ENCODE measurements at regions not wholly inside any gene's neighbourhood (a gene's known extent, or its start where the extent isn't known, plus 50 kb on each side); places are given as distances from the start of the nearest gene placed in this dataset.

DNA sequence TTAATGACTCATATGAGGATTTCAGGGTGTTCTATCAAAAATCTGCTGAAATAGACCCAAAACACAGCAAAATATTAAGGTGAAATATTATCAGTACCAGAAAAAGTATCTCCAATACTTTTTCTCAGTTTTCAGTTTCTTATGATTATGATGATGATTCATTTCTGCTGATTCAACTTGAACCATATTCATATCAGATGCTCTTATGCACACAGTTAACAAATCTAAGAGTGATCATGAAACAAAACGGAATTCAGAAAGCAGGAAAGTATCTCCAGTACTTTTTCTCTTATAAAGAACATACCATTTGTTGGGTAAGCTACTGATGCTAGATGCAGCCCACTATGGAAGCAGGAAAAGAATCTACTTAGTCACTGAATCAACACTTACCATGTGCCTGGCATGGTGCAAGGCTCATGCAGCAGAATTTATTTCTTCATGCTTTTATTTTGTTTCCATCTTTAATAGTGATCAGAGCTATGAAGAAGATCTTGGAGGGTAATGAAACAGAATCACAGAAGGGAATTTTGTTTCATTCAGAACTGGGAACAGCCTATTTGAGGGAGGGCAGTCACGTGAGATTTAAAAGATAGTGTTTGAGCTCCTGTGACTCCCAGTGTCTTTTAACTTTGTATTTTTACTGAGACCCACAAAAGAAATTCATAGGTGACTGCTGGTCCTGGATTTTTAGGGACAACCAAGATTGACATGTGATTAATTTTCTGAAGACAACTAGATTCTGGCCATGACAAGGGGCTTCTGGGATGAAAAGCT, 480.6 kb downstream of the SETD4 start:
- DNase-seq (no peak), ATAC-seq (no peak)
- H3K4me1 Mint-ChIP-seq = peaks cover 0 to 5% (median 0%) of the 10 kb centered on the region in 7 donors
- H3K9me3 Mint-ChIP-seq = peaks cover 0 to 2% (median 0%) of the 10 kb centered on the region in 11 donors
- peaks cover 0 to 4% (median 0%) of the 10 kb centered on the region in 5 donors for H3K36me3 Mint-ChIP-seq
- H3K27ac ChIP-seq (ENCODE audit: low read depth, low read length) = no peak overlapping the region
- no peaks in the 10 kb centered on the region for H3K4me1 ChIP-seq (ENCODE audit: control insufficient read depth in 2 of 2, insufficient read depth in 2 of 2, low read length in 2 of 2)
- intact Hi-C loops (cut with micrococcal nuclease) = no loop called here
- H3K4me3 ChIP-seq (ENCODE audit: low read length) = no peak overlapping the region
- H3K9me3 ChIP-seq (ENCODE audit: control insufficient read depth in 2 of 3, low read length in 3 of 3) = no peaks in the 10 kb centered on the region
- H3K4me3 Mint-ChIP-seq = no peak overlapping the region
- ChIA-PET POLR2A (no interaction called here), CTCF (no interaction called here)
- H3K27me3 Mint-ChIP-seq = peaks cover 0 to 14% (median 7%) of the 10 kb centered on the region in 5 donors
- no peaks in the 10 kb centered on the region for H3K27me3 ChIP-seq (ENCODE audit: control insufficient read depth in 2 of 2, insufficient read depth in 2 of 2, low read length in 2 of 2)
- no peaks in the 10 kb centered on the region for H3K36me3 ChIP-seq (ENCODE audit: control insufficient read depth in 2 of 3, insufficient read depth in 3 of 3, low read length in 3 of 3)
- no peak overlapping the region for H3K27ac Mint-ChIP-seq

DNA sequence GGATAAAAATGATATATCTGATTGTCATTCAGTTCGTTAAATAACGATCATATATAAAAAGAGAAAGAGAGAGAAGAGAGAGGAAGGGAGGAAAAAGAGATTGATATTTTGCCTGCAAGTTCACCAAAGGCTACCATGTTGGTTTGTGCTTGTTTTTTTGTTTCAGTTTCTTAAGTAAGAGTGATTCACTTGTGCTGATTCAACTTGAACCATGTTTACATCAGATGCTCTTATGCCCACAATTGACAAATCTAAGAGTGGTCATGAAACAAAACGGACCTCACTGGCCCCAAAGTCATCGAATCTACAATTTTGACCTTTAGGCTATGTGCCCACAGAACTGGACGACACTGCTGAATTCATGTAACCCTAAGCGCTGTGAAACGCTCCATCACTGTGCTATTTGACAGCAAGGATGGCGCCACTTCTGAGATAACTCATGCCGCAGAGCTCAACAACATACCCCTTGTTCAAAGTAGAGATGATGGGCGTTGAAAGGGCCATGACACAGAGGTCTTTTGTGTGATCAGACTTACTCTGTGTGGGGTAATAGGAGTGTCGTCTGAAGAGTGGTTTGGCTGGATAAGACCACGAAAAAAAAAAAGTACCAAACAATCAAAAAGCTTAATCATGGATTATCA, 481.4 kb downstream of the SETD4 start:
- Mint-ChIP-seq H3K36me3 (peaks cover 0 to 4% (median 0%) of the 10 kb centered on the region in 5 donors), H3K4me3 (no peak overlapping the region), H3K27me3 (peaks cover 0 to 10% (median 7%) of the 10 kb centered on the region in 5 donors), H3K9me3 (peaks cover 0 to 2% (median 0%) of the 10 kb centered on the region in 11 donors), H3K27ac (no peak overlapping the region), H3K4me1 (peaks cover 0 to 5% (median 0%) of the 10 kb centered on the region in 7 donors)
- H3K4me3 ChIP-seq (ENCODE audit: low read length) = no peak overlapping the region
- no peaks in the 10 kb centered on the region for H3K4me1 ChIP-seq (ENCODE audit: control insufficient read depth in 2 of 2, insufficient read depth in 2 of 2, low read length in 2 of 2)
- ATAC-seq (no peak), DNase-seq (no peak)
- H3K27ac ChIP-seq (ENCODE audit: low read depth, low read length) = no peak overlapping the region
- CTCF ChIA-PET = no interaction called here
- no peaks in the 10 kb centered on the region for H3K27me3 ChIP-seq (ENCODE audit: control insufficient read depth in 2 of 2, insufficient read depth in 2 of 2, low read length in 2 of 2)
- POLR2A ChIA-PET = no interaction called here
- no peaks in the 10 kb centered on the region for H3K9me3 ChIP-seq (ENCODE audit: control insufficient read depth in 2 of 3, low read length in 3 of 3)
- intact Hi-C loops (cut with micrococcal nuclease) = no loop called here
- no peaks in the 10 kb centered on the region for H3K36me3 ChIP-seq (ENCODE audit: control insufficient read depth in 2 of 3, insufficient read depth in 3 of 3, low read length in 3 of 3)

DNA sequence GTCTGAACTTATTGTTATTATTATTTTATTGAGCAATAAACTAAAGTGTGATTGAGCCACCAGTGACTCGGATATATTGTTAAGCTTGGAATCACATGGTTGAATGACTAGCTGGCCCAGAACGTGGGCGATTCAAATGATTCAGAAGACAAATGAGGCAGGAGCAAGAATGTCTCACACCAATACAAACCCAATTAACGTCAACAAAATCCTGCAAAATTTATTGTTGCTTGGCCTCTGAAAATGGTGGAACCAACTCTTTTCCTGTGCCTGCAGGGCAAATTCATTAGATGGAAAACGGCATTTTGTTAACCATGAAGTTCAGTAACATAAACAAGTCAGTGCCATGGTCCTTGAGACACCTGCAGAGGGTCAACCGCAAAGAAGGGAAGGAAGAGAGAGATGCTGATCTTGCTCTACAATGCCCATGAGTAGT, 482.0 kb downstream of the SETD4 start:
- ChIA-PET CTCF (no interaction called here), POLR2A (no interaction called here)
- Mint-ChIP-seq H3K27ac (no peak overlapping the region), H3K27me3 (peaks cover 0 to 10% (median 4%) of the 10 kb centered on the region in 5 donors), H3K4me3 (no peak overlapping the region), H3K9me3 (peaks cover 0 to 2% (median 0%) of the 10 kb centered on the region in 11 donors), H3K36me3 (peaks cover 0 to 4% (median 0%) of the 10 kb centered on the region in 5 donors), H3K4me1 (peaks cover 0 to 5% (median 0%) of the 10 kb centered on the region in 7 donors)
- Histone ChIP-seq H3K4me1 (ENCODE audit: control insufficient read depth in 2 of 2, insufficient read depth in 2 of 2, low read length in 2 of 2) (no peaks in the 10 kb centered on the region), H3K9me3 (ENCODE audit: control insufficient read depth in 2 of 3, low read length in 3 of 3) (no peaks in the 10 kb centered on the region), H3K27me3 (ENCODE audit: control insufficient read depth in 2 of 2, insufficient read depth in 2 of 2, low read length in 2 of 2) (no peaks in the 10 kb centered on the region), H3K4me3 (ENCODE audit: low read length) (no peak overlapping the region), H3K27ac (ENCODE audit: low read depth, low read length) (no peak overlapping the region), H3K36me3 (ENCODE audit: control insufficient read depth in 2 of 3, insufficient read depth in 3 of 3, low read length in 3 of 3) (no peaks in the 10 kb centered on the region)
- no peak for ATAC-seq
- DNase-seq = no peak
- intact Hi-C loops (cut with micrococcal nuclease) = no loop called here

DNA sequence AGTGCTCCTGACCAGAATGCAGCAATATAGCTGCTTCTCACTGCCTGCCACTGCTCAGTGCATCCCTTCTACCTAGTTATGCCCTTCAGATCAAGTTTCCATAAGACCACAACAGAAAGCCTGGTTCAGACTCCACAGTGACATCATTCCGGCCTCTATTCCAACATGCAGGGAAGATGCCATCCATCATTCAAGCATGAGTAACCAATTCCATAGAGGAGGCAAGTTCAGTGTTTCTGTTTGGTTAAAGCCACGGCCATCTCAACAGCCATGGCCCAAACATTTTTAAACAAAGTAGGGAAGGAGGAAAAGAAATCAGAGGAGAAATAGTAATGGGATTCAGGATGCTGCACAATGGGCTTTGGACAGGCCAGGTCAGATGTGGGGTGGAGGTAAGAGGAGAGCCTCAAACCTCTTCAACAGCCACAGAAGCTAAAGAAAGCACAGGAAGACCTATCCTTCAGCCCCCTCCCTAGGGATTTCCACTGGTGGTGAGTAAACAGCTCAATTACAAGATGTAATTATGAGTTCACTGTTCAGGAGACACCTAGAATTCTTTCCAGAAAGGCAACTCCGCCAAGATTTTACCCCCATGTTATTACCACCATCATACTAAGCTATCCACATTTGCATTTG, 484.9 kb downstream of the SETD4 start:
- ATAC-seq = no peak
- Mint-ChIP-seq H3K27ac (no peak overlapping the region), H3K9me3 (peaks cover 0 to 2% (median 0%) of the 10 kb centered on the region in 11 donors), H3K27me3 (peaks cover 0 to 12% (median 5%) of the 10 kb centered on the region in 5 donors), H3K4me3 (peak overlapping the region in 1 of 10 donors; percentile 1), H3K36me3 (peaks cover 0 to 4% (median 0%) of the 10 kb centered on the region in 5 donors), H3K4me1 (peaks cover 0 to 5% (median 0%) of the 10 kb centered on the region in 7 donors)
- H3K27ac ChIP-seq (ENCODE audit: low read depth, low read length) = no peak overlapping the region
- intact Hi-C loops (cut with micrococcal nuclease) = no loop called here
- H3K9me3 ChIP-seq (ENCODE audit: control insufficient read depth in 2 of 3, low read length in 3 of 3) = no peaks in the 10 kb centered on the region
- no peak for DNase-seq
- H3K4me1 ChIP-seq (ENCODE audit: control insufficient read depth in 2 of 2, insufficient read depth in 2 of 2, low read length in 2 of 2) = no peaks in the 10 kb centered on the region
- H3K27me3 ChIP-seq (ENCODE audit: control insufficient read depth in 2 of 2, insufficient read depth in 2 of 2, low read length in 2 of 2) = no peaks in the 10 kb centered on the region
- ChIA-PET POLR2A (no interaction called here), CTCF (no interaction called here)
- H3K36me3 ChIP-seq (ENCODE audit: control insufficient read depth in 2 of 3, insufficient read depth in 3 of 3, low read length in 3 of 3) = no peaks in the 10 kb centered on the region
- no peak overlapping the region for H3K4me3 ChIP-seq (ENCODE audit: low read length)

DNA sequence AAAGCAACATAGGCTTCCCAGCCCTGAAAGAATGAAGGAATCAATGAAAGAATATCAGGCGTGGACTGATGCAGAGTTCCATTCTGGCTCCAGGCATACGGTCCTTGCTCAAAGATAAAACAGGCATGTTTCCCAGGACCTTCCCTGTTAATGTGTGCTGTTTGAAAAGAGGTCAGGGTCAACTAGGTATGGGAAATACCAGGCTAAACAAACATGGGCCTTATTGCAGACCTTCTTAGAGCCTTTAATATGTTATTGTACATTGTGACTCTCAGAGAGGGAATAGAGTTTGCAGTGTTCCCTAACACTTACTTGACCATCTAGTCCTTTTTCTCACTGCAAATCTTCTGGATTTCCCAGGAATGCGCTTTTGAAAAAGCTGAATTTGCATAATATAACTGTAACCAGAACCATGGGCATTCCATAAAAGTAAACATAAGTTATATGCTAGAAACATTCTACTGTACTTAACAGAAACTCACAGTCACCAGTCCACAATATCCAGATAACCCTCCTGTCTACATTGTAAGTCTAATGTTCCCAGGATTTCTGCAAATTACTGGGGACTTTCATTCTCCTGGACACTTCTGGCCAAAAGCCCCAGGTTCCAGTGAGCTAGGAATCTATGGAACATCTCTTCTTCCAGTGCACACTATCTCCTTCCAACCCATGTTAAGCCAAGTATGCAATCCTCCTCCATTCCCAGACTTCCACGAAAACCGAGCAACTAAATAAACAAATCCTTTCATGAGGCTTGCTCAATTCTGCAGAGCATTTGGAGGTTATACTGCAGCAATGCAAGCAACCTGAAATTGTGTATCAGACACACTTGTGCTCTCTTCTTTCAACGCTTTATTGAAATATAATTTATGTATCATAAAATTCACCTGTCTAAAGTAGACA, 486.6 kb downstream of the SETD4 start:
- DNase-seq (no peak), ATAC-seq (no peak)
- Histone ChIP-seq H3K27ac (ENCODE audit: low read depth, low read length) (no peak overlapping the region), H3K36me3 (ENCODE audit: control insufficient read depth in 2 of 3, insufficient read depth in 3 of 3, low read length in 3 of 3) (no peaks in the 10 kb centered on the region), H3K4me3 (ENCODE audit: low read length) (no peak overlapping the region), H3K4me1 (ENCODE audit: control insufficient read depth in 2 of 2, insufficient read depth in 2 of 2, low read length in 2 of 2) (no peaks in the 10 kb centered on the region), H3K27me3 (ENCODE audit: control insufficient read depth in 2 of 2, insufficient read depth in 2 of 2, low read length in 2 of 2) (no peaks in the 10 kb centered on the region), H3K9me3 (ENCODE audit: control insufficient read depth in 2 of 3, low read length in 3 of 3) (no peaks in the 10 kb centered on the region)
- Mint-ChIP-seq H3K27me3 (peaks cover 0 to 8% (median 5%) of the 10 kb centered on the region in 5 donors), H3K4me3 (no peak overlapping the region), H3K27ac (no peak overlapping the region), H3K9me3 (peaks cover 0 to 2% (median 0%) of the 10 kb centered on the region in 11 donors), H3K36me3 (peaks cover 0 to 4% (median 0%) of the 10 kb centered on the region in 5 donors), H3K4me1 (peaks cover 0 to 3% (median 0%) of the 10 kb centered on the region in 7 donors)
- CTCF ChIA-PET = no interaction called here
- intact Hi-C loops (cut with micrococcal nuclease) = no loop called here
- POLR2A ChIA-PET = no interaction called here

DNA sequence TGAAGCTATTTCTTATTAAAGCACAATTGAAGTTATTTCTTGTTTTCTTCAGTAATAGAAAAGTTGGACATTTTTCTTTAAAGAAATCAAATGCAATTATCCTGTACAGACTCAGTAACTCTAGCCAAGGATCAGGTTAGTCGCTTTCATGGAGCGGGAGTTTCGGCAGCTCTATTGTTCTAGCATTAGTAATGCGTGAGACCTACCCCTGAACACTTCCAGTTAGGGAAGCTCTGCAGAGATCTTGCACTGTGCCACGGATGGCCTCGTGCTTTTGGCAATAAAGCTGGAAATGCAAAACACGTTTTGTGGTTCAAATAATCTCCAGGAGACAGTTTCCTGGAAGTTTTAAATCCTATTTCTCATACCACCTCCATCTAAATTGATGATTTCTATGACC, 488.4 kb downstream of the SETD4 start:
- Mint-ChIP-seq H3K27me3 (peaks cover 0 to 8% (median 5%) of the 10 kb centered on the region in 5 donors), H3K36me3 (no peaks in the 10 kb centered on the region), H3K9me3 (no peaks in the 10 kb centered on the region), H3K4me3 (no peak overlapping the region), H3K27ac (no peak overlapping the region), H3K4me1 (no peaks in the 10 kb centered on the region)
- Histone ChIP-seq H3K27ac (ENCODE audit: low read depth, low read length) (no peak overlapping the region), H3K4me3 (ENCODE audit: low read length) (no peak overlapping the region), H3K9me3 (ENCODE audit: control insufficient read depth in 2 of 3, low read length in 3 of 3) (no peaks in the 10 kb centered on the region), H3K36me3 (ENCODE audit: control insufficient read depth in 2 of 3, insufficient read depth in 3 of 3, low read length in 3 of 3) (no peaks in the 10 kb centered on the region), H3K4me1 (ENCODE audit: control insufficient read depth in 2 of 2, insufficient read depth in 2 of 2, low read length in 2 of 2) (no peaks in the 10 kb centered on the region), H3K27me3 (ENCODE audit: control insufficient read depth in 2 of 2, insufficient read depth in 2 of 2, low read length in 2 of 2) (no peaks in the 10 kb centered on the region)
- intact Hi-C loops (cut with micrococcal nuclease) = no loop called here
- POLR2A ChIA-PET = no interaction called here
- CTCF ChIA-PET = interaction anchor here (0.9 kb wide), 1 partner anchor 11 kb away, joined by 3 read pairs; no protein-coding TSS in a partner anchor
- DNase-seq (no peak), ATAC-seq (no peak)
